AML-193 (cell line): ENCODE measurements at regions not wholly inside any gene's neighbourhood (a gene's known extent, or its start where the extent isn't known, plus 50 kb on each side); places are given as distances from the start of the nearest gene placed in this dataset.

Source experiments
- DNase-seq, 2 experiments: peaks; one replicate each; lab custom pipeline; 2025; lab: John Stamatoyannopoulos, UW

GRCh38 chr7:46572691-46573090, 651.6 kb upstream of the IGFBP3 start:
- no peak for DNase-seq

GRCh38 chr7:46571996-46572395, 650.9 kb upstream of the IGFBP3 start:
- no peak for DNase-seq

DNA sequence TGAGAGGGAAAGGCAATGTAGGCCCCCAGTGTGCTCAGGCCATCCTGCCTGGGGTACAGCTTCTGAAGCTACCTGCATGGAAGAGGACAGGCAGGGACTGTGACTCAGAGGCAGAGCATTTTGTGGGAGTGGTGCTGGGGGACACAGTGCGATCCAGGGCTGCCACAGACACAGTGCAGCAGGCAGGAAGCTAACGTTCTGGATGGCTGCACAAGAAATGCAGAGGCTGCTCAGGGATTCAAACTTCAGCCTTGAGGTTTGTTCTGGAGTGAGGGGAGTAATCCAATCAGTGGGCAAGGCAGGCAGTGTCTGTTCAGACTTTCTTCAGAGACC, 648.0 kb upstream of the IGFBP3 start:
- DNase-seq: no peak

- DNase-seq: no peak
Observed at GRCh38 chr7:46568420-46569132, 647.5 kb upstream of the IGFBP3 start.

GRCh38 chr7:46567858-46568257, 646.8 kb upstream of the IGFBP3 start:
- no peak for DNase-seq

DNA sequence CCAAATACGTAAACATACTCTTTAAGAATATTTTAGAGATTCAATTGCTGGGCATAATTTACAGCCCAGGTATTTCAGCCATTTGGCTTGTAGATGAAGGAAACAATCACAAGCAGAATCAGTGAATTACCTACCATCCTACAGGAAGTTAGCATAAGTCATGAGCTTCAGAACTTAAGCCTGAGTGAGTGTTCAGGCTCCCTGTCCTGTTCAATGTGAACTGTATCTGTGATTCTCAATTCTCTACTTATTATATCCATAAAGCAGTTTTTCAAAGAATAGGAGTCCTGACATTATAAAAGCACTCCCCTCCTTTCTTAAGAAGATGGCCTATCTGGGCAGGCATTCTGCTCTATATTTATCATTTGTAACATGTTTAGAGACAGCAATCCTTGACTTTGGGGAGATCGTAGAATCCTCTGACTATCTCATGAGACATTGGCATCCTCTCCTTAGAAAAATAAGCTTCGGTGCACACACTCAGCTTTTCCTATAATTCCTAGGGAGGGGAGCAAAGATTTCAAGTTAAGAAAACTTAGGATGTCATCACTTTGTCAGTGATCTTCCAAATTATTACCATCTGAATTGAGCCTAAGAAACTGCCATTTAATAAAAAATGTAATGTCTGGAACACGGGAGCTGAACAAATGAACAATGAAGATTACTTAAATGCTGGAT, 645.2 kb upstream of the IGFBP3 start:
- DNase-seq: no peak

DNA sequence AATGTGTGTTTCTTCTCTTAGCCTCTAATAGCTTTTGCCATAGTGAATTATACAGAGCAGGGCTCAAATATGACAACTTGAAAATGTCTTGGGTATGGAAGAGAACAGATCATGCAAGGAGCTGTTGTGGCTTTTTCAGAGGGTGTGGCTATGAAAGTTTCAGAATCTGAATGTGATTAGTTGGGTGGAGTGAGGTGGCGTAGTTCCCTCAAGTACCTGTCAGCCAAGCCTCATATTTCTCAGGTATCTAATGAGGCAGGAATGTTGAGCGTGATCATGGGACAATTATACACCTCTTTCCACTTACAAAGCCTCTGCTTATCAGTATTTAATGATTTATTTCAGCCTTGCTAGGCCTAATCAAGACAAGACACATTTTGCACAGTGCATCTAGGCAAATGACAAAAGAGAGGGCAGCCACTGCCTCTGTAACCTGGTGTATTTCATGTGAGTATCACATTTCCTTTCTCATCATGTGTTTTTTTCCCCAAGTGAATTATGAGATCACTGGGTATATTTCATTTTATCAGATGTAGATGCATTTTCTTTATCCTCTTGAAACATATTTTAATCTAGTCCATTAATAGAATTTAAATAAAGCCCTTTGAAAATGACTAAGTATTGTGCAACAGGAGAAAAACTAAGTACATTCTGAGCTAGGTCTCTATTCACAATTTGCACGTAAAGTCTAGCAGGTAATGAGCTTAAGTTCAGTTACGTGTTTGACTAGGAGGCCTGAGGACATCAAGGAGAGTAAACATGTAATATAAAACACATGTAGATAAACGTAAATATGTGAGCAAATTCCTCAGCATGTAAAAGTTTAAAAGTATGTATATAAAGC, 644.4 kb upstream of the IGFBP3 start:
- DNase-seq: no peak

GRCh38 chr7:46559194-46559832, 638.2 kb upstream of the IGFBP3 start:
- DNase-seq: no peak

GRCh38 chr7:46558482-46559193, 637.6 kb upstream of the IGFBP3 start:
- no peak for DNase-seq

- no peak for DNase-seq
Observed at GRCh38 chr7:46557781-46558180, 636.7 kb upstream of the IGFBP3 start.

DNA sequence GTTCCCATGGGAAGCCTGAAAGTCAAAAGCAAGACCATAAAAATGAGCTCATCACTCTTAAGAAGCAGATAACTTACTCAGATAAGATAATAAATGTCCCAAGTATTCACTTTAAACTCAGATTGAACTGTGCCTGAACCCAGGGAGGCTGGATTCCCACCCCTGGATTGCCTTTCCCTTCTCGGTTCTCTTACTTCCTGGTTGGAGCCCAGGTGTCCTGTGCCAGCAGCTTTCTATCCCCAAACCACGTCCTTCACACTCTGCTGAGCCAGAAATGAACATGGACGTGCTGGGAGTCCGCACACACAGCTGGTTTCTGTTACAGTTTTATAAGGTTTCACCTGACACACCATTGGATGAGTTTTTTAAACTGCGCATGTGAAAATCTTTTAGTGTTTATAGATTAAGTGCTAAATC, 636.2 kb upstream of the IGFBP3 start:
- DNase-seq: no peak

GRCh38 chr7:46554688-46555422, 633.8 kb upstream of the IGFBP3 start:
- no peak for DNase-seq

DNA sequence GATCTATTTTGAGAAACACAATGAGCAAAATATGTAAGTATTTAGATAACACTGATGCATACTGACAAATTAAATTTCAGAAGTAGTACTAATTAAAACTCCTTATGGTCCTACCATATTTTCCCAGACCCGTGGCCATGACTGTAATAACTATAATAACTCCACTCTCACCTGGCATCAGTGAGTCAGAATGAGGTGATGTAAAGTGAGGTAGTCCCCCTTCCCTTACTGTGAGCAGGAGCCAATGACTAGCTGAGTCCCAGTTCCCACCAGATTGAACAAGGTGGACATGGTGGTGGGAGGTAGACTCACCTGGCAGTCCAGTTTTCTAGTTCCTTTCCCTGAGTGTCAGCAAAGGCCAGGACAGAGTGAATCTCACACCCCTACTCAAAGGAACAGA, 630.5 kb upstream of the IGFBP3 start:
- no peak for DNase-seq

DNA sequence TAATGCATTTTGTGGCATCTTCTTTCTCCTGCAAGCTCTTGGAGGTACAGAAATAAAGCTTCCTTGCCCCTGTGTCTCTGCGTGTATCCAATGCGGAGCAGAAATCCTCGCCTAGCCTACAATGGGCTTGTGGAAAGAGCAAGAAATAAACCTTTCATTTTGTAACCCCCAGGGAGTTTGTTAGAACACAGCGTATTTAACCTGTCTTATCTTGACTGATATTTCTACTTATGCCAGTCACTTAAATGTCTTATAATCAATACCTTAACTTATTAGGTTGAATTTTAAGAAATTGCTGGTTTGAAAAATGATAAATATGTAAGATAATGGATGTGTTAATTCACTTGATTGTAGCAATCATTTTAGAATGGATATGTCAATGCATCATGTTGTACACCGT, 629.8 kb upstream of the IGFBP3 start:
- DNase-seq: no peak

- no peak for DNase-seq
Observed at GRCh38 chr7:46549892-46550639, 629.0 kb upstream of the IGFBP3 start.

DNA sequence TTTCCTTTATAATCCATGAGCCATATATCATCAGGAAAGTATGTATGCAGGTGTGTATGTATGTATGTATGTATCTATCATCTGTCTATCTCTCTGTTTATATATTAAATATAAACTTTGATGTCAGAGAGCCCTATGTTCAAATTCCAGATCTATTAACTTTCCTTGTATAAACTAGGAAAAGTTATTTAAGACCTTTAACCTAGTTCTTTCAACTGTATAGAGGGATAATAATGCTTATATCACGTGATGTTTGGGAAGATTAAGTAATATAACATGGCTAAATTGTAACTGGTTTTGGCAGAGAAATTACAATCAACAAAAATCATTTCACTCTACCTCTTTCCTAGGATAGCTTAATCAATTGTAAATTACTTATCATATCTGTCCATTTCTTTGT, 628.3 kb upstream of the IGFBP3 start:
- no peak for DNase-seq

DNA sequence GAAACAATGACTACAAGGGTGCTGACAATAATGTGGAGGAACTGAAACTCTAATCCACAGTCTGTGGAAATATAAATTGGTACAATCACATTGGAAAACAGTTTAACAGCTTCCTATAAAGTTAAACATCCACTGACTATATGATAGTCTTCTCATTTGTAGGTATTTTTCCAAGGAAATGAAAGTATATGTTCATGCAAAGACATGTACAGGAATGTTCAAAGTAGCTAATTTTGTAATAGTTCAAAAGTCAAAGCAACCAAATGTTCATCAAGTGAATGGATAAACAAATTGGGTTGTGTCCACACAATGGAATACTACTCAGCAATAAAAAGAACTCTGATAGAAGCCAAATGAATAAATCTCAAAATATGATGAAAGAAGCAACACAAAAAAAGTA, 626.0 kb upstream of the IGFBP3 start:
- DNase-seq: no peak

DNA sequence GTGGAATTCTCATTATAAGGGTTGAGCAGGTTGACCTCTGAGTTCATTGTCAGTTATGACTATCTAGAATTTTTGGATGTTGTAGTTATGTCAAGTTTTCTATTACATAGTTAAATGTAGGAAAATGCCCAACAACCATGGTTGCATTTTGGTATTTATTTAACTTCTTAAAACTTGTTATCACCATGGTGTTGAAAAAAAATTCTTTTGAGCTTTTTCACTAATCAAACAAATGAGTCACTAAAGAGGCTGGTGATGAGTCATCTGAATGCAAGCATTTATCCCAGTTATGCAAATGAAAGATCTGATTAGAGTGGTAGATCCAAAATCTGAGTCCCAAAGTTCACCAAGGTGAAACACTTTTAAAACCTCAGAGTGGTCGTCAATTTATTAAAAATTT, 624.7 kb upstream of the IGFBP3 start:
- no peak for DNase-seq

GRCh38 chr7:46544396-46545008, 623.4 kb upstream of the IGFBP3 start:
- DNase-seq: no peak

DNA sequence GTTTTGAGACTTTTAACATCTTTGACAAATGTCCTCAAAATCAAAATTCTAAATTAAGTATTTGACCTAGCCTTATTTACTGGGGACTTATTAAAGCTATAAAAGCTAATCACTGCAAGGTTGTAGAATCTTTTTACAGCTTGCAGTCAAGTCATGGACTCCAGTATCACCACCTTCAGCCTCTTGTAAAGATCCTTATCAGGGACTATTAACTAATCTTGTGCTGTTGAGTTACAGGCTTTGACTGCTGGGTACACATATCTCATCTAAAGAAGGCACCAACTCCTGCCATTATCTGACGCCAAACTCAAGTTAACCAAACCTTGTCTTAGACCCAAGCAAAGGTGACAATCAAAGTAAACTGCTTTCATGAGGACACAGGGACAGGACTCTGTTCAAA, 621.0 kb upstream of the IGFBP3 start:
- no peak for DNase-seq
